GM18498 (cell line): ENCODE measurements at regions not wholly inside any gene's neighbourhood (a gene's known extent, or its start where the extent isn't known, plus 50 kb on each side); places are given as distances from the start of the nearest gene placed in this dataset.

ENCODE experiments used
- ATAC-seq: cut with Tn5 transposase; IDR thresholded peaks from one replicate; pipeline ENCODE4 v1.9.1; 2021; ENCODE audit warnings: mild to moderate bottlenecking, moderate library complexity; ENCODE audit not compliant: unreplicated experiment

- ATAC-seq, result no peak
Measured at GRCh38 chr2:35391736-35392442, 963.7 kb upstream of the CRIM1 start.

GRCh38 chr2:35378791-35379190, 976.8 kb upstream of the CRIM1 start:
- ATAC-seq, result no peak

GRCh38 chr2:35374845-35375244, 980.7 kb upstream of the CRIM1 start:
- no peak for ATAC-seq

- no peak for ATAC-seq
Measured at GRCh38 chr2:35365859-35366258, 989.7 kb upstream of the CRIM1 start.

- ATAC-seq, result no peak
Measured at GRCh38 chr2:35356332-35356731, 999.2 kb upstream of the CRIM1 start.

- no peak for ATAC-seq
Measured at GRCh38 chr2:35355056-35355455, 1000.5 kb upstream of the CRIM1 start.

GRCh38 chr2:35347561-35347960, 1008.0 kb upstream of the CRIM1 start:
- no peak for ATAC-seq

GRCh38 chr2:35343135-35343534, 1012.4 kb upstream of the CRIM1 start:
- no peak for ATAC-seq

- ATAC-seq, result no peak
Measured at GRCh38 chr2:35339211-35339610, 1016.4 kb upstream of the CRIM1 start.

- ATAC-seq, result no peak
Measured at GRCh38 chr2:35337922-35338321, 1017.7 kb upstream of the CRIM1 start.

- ATAC-seq, result no peak
Measured at GRCh38 chr2:35314049-35314448, 1041.5 kb upstream of the CRIM1 start.

GRCh38 chr2:35301369-35301768, 1054.2 kb upstream of the CRIM1 start:
- ATAC-seq, result no peak

- ATAC-seq, result no peak
Measured at GRCh38 chr2:35298493-35298892, 1057.1 kb upstream of the CRIM1 start.

- ATAC-seq, result no peak
Measured at GRCh38 chr2:35297403-35297802, 1058.2 kb upstream of the CRIM1 start.

GRCh38 chr2:35294636-35295263, 1060.8 kb upstream of the CRIM1 start:
- no peak for ATAC-seq

GRCh38 chr2:35293261-35293660, 1062.3 kb upstream of the CRIM1 start:
- ATAC-seq, result no peak

GRCh38 chr2:35292199-35292598, 1063.4 kb upstream of the CRIM1 start:
- ATAC-seq, result no peak

- no peak for ATAC-seq
Measured at GRCh38 chr2:35281702-35282101, 1073.9 kb upstream of the CRIM1 start.

- ATAC-seq, result no peak
Measured at GRCh38 chr2:35255826-35256225, 1099.8 kb upstream of the CRIM1 start.

GRCh38 chr2:35251156-35251555, 1104.4 kb upstream of the CRIM1 start:
- no peak for ATAC-seq

GRCh38 chr2:35246702-35247101, 1108.9 kb upstream of the CRIM1 start:
- ATAC-seq, result no peak

- no peak for ATAC-seq
Measured at GRCh38 chr2:35228584-35228983, 1127.0 kb upstream of the CRIM1 start.

GRCh38 chr2:35220461-35220860, 1135.1 kb upstream of the CRIM1 start:
- ATAC-seq, result no peak
